ENCODE measurements at regions not wholly inside any gene's neighbourhood (a gene's known extent, or its start where the extent isn't known, plus 50 kb on each side); places are given as distances from the start of the nearest gene placed in this dataset.
"Not testable (repeated sequence)": the region's sequence is repeated elsewhere in the genome, so short reads cannot be mapped to it uniquely, and the experiment has no call there.

- DNase-seq (ENCODE audit: low spot score): no peak
Measured at GRCh38 chr13:50453188-50453587, 390.3 kb downstream of the DLEU7 start.

- DNase-seq (ENCODE audit: low spot score): no peak
Measured at GRCh38 chr13:50456111-50456510, 387.4 kb downstream of the DLEU7 start.

- DNase-seq (ENCODE audit: low spot score): no peak
Measured at GRCh38 chr13:50457415-50458393, 385.8 kb downstream of the DLEU7 start.

GRCh38 chr13:50459046-50459445 is 384.4 kb downstream of the DLEU7 start:
- no peak for DNase-seq (ENCODE audit: low spot score)

- no peak for DNase-seq (ENCODE audit: low spot score)
Measured at GRCh38 chr13:50459658-50460057, 383.8 kb downstream of the DLEU7 start.

GRCh38 chr13:50460358-50460757 is 383.1 kb downstream of the DLEU7 start:
- no peak for DNase-seq (ENCODE audit: low spot score)

GRCh38 chr13:50461189-50461588 is 382.3 kb downstream of the DLEU7 start:
- DNase-seq (ENCODE audit: low spot score): no peak

GRCh38 chr13:50463719-50464118 is 379.8 kb downstream of the DLEU7 start:
- no peak for DNase-seq (ENCODE audit: low spot score)

- no peak for DNase-seq (ENCODE audit: low spot score)
Measured at GRCh38 chr13:50464349-50465251, 378.9 kb downstream of the DLEU7 start.

- DNase-seq (ENCODE audit: low spot score): no peak
Measured at GRCh38 chr13:50466456-50466855, 377.0 kb downstream of the DLEU7 start.

- DNase-seq (ENCODE audit: low spot score): no peak
Measured at GRCh38 chr13:50467156-50468110, 376.1 kb downstream of the DLEU7 start.

- DNase-seq (ENCODE audit: low spot score): peak; percentile 22
Measured at GRCh38 chr13:50468849-50469669, 374.4 kb downstream of the DLEU7 start.

GRCh38 chr13:50473050-50473449 is 370.4 kb downstream of the DLEU7 start:
- DNase-seq (ENCODE audit: low spot score): not testable (repeated sequence)

- no peak for DNase-seq (ENCODE audit: low spot score)
Measured at GRCh38 chr13:50474088-50474662, 369.3 kb downstream of the DLEU7 start.

- no peak for DNase-seq (ENCODE audit: low spot score)
Measured at GRCh38 chr13:50476577-50477285, 366.8 kb downstream of the DLEU7 start.

GRCh38 chr13:50481936-50482335 is 361.6 kb downstream of the DLEU7 start:
- DNase-seq (ENCODE audit: low spot score): no peak

GRCh38 chr13:50483416-50483815 is 360.1 kb downstream of the DLEU7 start:
- peak; percentile 41 for DNase-seq (ENCODE audit: low spot score)

GRCh38 chr13:50484472-50485113 is 358.9 kb downstream of the DLEU7 start:
- no peak for DNase-seq (ENCODE audit: low spot score)
